ENCODE measurements at regions not wholly inside any gene's neighbourhood (a gene's known extent, or its start where the extent isn't known, plus 50 kb on each side); places are given as distances from the start of the nearest gene placed in this dataset.

GRCh38 chr10:131025333-131025732 lies 286.2 kb downstream of the TCERG1L start:
- intact Hi-C loops (cut with micrococcal nuclease), result no loop called here
- Mint-ChIP-seq H3K4me1 (ENCODE audit: low read depth) (no peaks in the 10 kb centered on the region), H3K9me3 (no peaks in the 10 kb centered on the region), H3K27me3 (no peaks in the 10 kb centered on the region), H3K4me3 (no peak overlapping the region), H3K27ac (no peak overlapping the region), H3K36me3 (ENCODE audit: low read depth) (no peaks in the 10 kb centered on the region)
- DNase-seq (no peak), ATAC-seq (no peak)
- ChIA-PET CTCF (no interaction called here), POLR2A (no interaction called here)
- no peak for TF ChIP-seq CTCF (IDR thresholded peaks at IDR 0.05)

- no peak for ATAC-seq
- ChIA-PET CTCF (no interaction called here), POLR2A (no interaction called here)
- Mint-ChIP-seq H3K27ac (no peak overlapping the region), H3K9me3 (no peaks in the 10 kb centered on the region), H3K4me3 (no peak overlapping the region), H3K36me3 (ENCODE audit: low read depth) (no peaks in the 10 kb centered on the region), H3K27me3 (no peaks in the 10 kb centered on the region), H3K4me1 (ENCODE audit: low read depth) (no peaks in the 10 kb centered on the region)
- DNase-seq, result no peak
- intact Hi-C loops (cut with micrococcal nuclease), result no loop called here
- no peak for TF ChIP-seq CTCF (IDR thresholded peaks at IDR 0.05)
Observed at GRCh38 chr10:131027256-131027655, 284.3 kb downstream of the TCERG1L start.

- ATAC-seq (no peak), DNase-seq (no peak)
- intact Hi-C loops (cut with micrococcal nuclease), result no loop called here
- no peak for TF ChIP-seq CTCF (IDR thresholded peaks at IDR 0.05)
- H3K4me3 Mint-ChIP-seq, result no peak overlapping the region
- H3K9me3 Mint-ChIP-seq, result no peaks in the 10 kb centered on the region
- ChIA-PET POLR2A (no interaction called here), CTCF (no interaction called here)
- H3K27ac Mint-ChIP-seq, result no peak overlapping the region
- no peaks in the 10 kb centered on the region for H3K4me1 Mint-ChIP-seq (ENCODE audit: low read depth)
- H3K36me3 Mint-ChIP-seq (ENCODE audit: low read depth), result no peaks in the 10 kb centered on the region
- no peaks in the 10 kb centered on the region for H3K27me3 Mint-ChIP-seq
Observed at GRCh38 chr10:131031346-131031745, 280.2 kb downstream of the TCERG1L start.

- TF ChIP-seq CTCF (IDR thresholded peaks at IDR 0.05), result no peak
- Mint-ChIP-seq H3K4me3 (no peak overlapping the region), H3K36me3 (ENCODE audit: low read depth) (no peaks in the 10 kb centered on the region), H3K9me3 (no peaks in the 10 kb centered on the region), H3K4me1 (ENCODE audit: low read depth) (no peaks in the 10 kb centered on the region), H3K27ac (no peak overlapping the region), H3K27me3 (no peaks in the 10 kb centered on the region)
- POLR2A ChIA-PET, result interaction anchor here (0.6 kb wide), 1 partner anchor 11 kb away, joined by 4 read pairs; no protein-coding TSS in a partner anchor
- CTCF ChIA-PET, result interaction anchor here (0.7 kb wide), 1 partner anchor 8 kb away, joined by 3 read pairs; no protein-coding TSS in a partner anchor
- intact Hi-C loops (cut with micrococcal nuclease), result no loop called here
- ATAC-seq (no peak), DNase-seq (no peak)
Observed at GRCh38 chr10:131032329-131033165, 279.0 kb downstream of the TCERG1L start.

Data from activated CD8-positive, alpha-beta T cell treated with anti-CD3 and anti-CD28 coated beads for 36 hours (primary cell).